ENCODE measurements at regions not wholly inside any gene's neighbourhood (a gene's known extent, or its start where the extent isn't known, plus 50 kb on each side); places are given as distances from the start of the nearest gene placed in this dataset.

GRCh38 chr1:184861755-184862336 is 107.2 kb upstream of the EDEM3 start:
- H3K79me2 ChIP-seq (ENCODE audit: insufficient read depth, low read length), result no peaks in the 10 kb centered on the region
- H3K4me2 ChIP-seq (ENCODE audit: low read length), result no peak overlapping the region
- no peak overlapping the region for H3K9ac ChIP-seq (ENCODE audit: low read length)
- FAIRE-seq (no peak), DNase-seq (ENCODE audit: low read depth) (no peak)
- TF ChIP-seq CTCF (IDR thresholded peaks at IDR 0.05; ENCODE audit: insufficient read depth, low read depth, low read length), result no peak
- TF ChIP-seq EZH2 (IDR thresholded peaks at IDR 0.05; ENCODE audit: insufficient read depth, low read length), result no peak
- Mint-ChIP-seq H3K9me3 (ENCODE audit: unreplicated experiment) (no peaks in the 10 kb centered on the region), H3K4me1 (ENCODE audit: low read depth, unreplicated experiment) (peaks cover 3% of the 10 kb centered on the region), H3K27ac (ENCODE audit: unreplicated experiment) (no peak overlapping the region), H3K36me3 (ENCODE audit: low read depth, unreplicated experiment) (no peaks in the 10 kb centered on the region), H3K4me3 (ENCODE audit: unreplicated experiment) (no peak overlapping the region), H3K27me3 (ENCODE audit: low read depth, unreplicated experiment) (peaks cover 3% of the 10 kb centered on the region)
- H3K9me3 ChIP-seq (ENCODE audit: insufficient read depth, low read depth, low read length), result no peaks in the 10 kb centered on the region
- H4K20me1 ChIP-seq (ENCODE audit: insufficient read depth, low read length), result no peaks in the 10 kb centered on the region
- peaks cover 3% of the 10 kb centered on the region for H3K4me1 ChIP-seq (ENCODE audit: insufficient read depth, low read length)
- no peaks in the 10 kb centered on the region for H3K27me3 ChIP-seq (ENCODE audit: insufficient read depth, low read length)
- H3K27ac ChIP-seq (ENCODE audit: low read depth, low read length), result no peak overlapping the region
- no peak overlapping the region for H2AFZ ChIP-seq (ENCODE audit: low read depth, low read length)
- no peak overlapping the region for H3K4me3 ChIP-seq (ENCODE audit: insufficient read depth, low read depth, low read length)
- H3K36me3 ChIP-seq (ENCODE audit: insufficient read depth, low read length), result no peaks in the 10 kb centered on the region

- H3K4me3 ChIP-seq (ENCODE audit: insufficient read depth, low read depth, low read length), result no peak overlapping the region
- H3K4me1 ChIP-seq (ENCODE audit: insufficient read depth, low read length), result no peaks in the 10 kb centered on the region
- H3K27ac ChIP-seq (ENCODE audit: low read depth, low read length), result no peak overlapping the region
- H3K27me3 ChIP-seq (ENCODE audit: insufficient read depth, low read length), result no peaks in the 10 kb centered on the region
- FAIRE-seq (no peak), DNase-seq (ENCODE audit: low read depth) (no peak)
- H3K9ac ChIP-seq (ENCODE audit: low read length), result no peak overlapping the region
- no peak overlapping the region for H3K4me2 ChIP-seq (ENCODE audit: low read length)
- H4K20me1 ChIP-seq (ENCODE audit: insufficient read depth, low read length), result no peaks in the 10 kb centered on the region
- Mint-ChIP-seq H3K36me3 (ENCODE audit: low read depth, unreplicated experiment) (no peaks in the 10 kb centered on the region), H3K27ac (ENCODE audit: unreplicated experiment) (no peak overlapping the region), H3K9me3 (ENCODE audit: unreplicated experiment) (no peaks in the 10 kb centered on the region), H3K4me3 (ENCODE audit: unreplicated experiment) (no peak overlapping the region), H3K4me1 (ENCODE audit: low read depth, unreplicated experiment) (peaks cover 4% of the 10 kb centered on the region), H3K27me3 (ENCODE audit: low read depth, unreplicated experiment) (peaks cover 3% of the 10 kb centered on the region)
- H3K9me3 ChIP-seq (ENCODE audit: insufficient read depth, low read depth, low read length), result no peaks in the 10 kb centered on the region
- TF ChIP-seq EZH2 (IDR thresholded peaks at IDR 0.05; ENCODE audit: insufficient read depth, low read length), result no peak
- no peak for TF ChIP-seq CTCF (IDR thresholded peaks at IDR 0.05; ENCODE audit: insufficient read depth, low read depth, low read length)
- H3K79me2 ChIP-seq (ENCODE audit: insufficient read depth, low read length), result no peaks in the 10 kb centered on the region
- H2AFZ ChIP-seq (ENCODE audit: low read depth, low read length), result no peak overlapping the region
- H3K36me3 ChIP-seq (ENCODE audit: insufficient read depth, low read length), result no peaks in the 10 kb centered on the region
These were observed 106.5 kb upstream of the EDEM3 start for GRCh38 chr1:184860985-184861754.

- Histone ChIP-seq H3K27ac (ENCODE audit: low read depth, low read length) (no peak overlapping the region), H3K4me1 (ENCODE audit: insufficient read depth, low read length) (no peaks in the 10 kb centered on the region), H3K9me3 (ENCODE audit: insufficient read depth, low read depth, low read length) (no peaks in the 10 kb centered on the region), H2AFZ (ENCODE audit: low read depth, low read length) (no peak overlapping the region), H3K4me3 (ENCODE audit: insufficient read depth, low read depth, low read length) (no peak overlapping the region), H4K20me1 (ENCODE audit: insufficient read depth, low read length) (no peaks in the 10 kb centered on the region), H3K9ac (ENCODE audit: low read length) (no peak overlapping the region), H3K27me3 (ENCODE audit: insufficient read depth, low read length) (no peaks in the 10 kb centered on the region), H3K4me2 (ENCODE audit: low read length) (no peak overlapping the region), H3K79me2 (ENCODE audit: insufficient read depth, low read length) (no peaks in the 10 kb centered on the region), H3K36me3 (ENCODE audit: insufficient read depth, low read length) (no peaks in the 10 kb centered on the region)
- Mint-ChIP-seq H3K9me3 (ENCODE audit: unreplicated experiment) (no peaks in the 10 kb centered on the region), H3K4me1 (ENCODE audit: low read depth, unreplicated experiment) (peaks cover 4% of the 10 kb centered on the region), H3K27ac (ENCODE audit: unreplicated experiment) (no peak overlapping the region), H3K36me3 (ENCODE audit: low read depth, unreplicated experiment) (no peaks in the 10 kb centered on the region), H3K27me3 (ENCODE audit: low read depth, unreplicated experiment) (peaks cover 3% of the 10 kb centered on the region), H3K4me3 (ENCODE audit: unreplicated experiment) (no peak overlapping the region)
- TF ChIP-seq CTCF (IDR thresholded peaks at IDR 0.05; ENCODE audit: insufficient read depth, low read depth, low read length) (no peak), EZH2 (IDR thresholded peaks at IDR 0.05; ENCODE audit: insufficient read depth, low read length) (no peak)
- DNase-seq (ENCODE audit: low read depth) (no peak), FAIRE-seq (no peak)
These were observed 105.9 kb upstream of the EDEM3 start for GRCh38 chr1:184860535-184860934.

All from astrocyte (in vitro differentiated cells and primary cell).